MM.1S (cell line): ENCODE measurements at regions not wholly inside any gene's neighbourhood (a gene's known extent, or its start where the extent isn't known, plus 50 kb on each side); places are given as distances from the start of the nearest gene placed in this dataset.

Experiments used
- DNase-seq: peaks from one replicate; pipeline ENCODE4 v3.0.0-alpha.2; 2015
- H2AFZ ChIP-seq: fragments of 300-600 bp; sonication (generic); 2 replicates; pipeline ENCODE4 v1.6.0; 2016; ENCODE audit warnings: antibody characterized with exemption, low read length
- H3F3A ChIP-seq: fragments of 300-600 bp; sonication (generic); 2 replicates; pipeline ENCODE4 v1.6.1; 2016; ENCODE audit warnings: mild to moderate bottlenecking, antibody characterized with exemption, low read length, moderate library complexity, mixed read lengths; ENCODE audit not compliant: insufficient read depth
- H3K27ac ChIP-seq: fragments of 300-600 bp; sonication (generic); 2 replicates; pipeline ENCODE4 v1.5.1; 2016; ENCODE audit warnings: mild to moderate bottlenecking, low read length
- H3K27me3 ChIP-seq: fragments of 300-600 bp; sonication (generic); replicated peaks from 2 replicates; pipeline ENCODE4 v1.6.0; 2016; ENCODE audit warnings: low read length; ENCODE audit not compliant: insufficient read depth
- H3K36me3 ChIP-seq: fragments of 300-600 bp; sonication (generic); replicated peaks from 2 replicates; pipeline ENCODE4 v1.6.1; 2016; ENCODE audit warnings: mild to moderate bottlenecking, low read length, mixed read lengths; ENCODE audit not compliant: insufficient read depth
- H3K4me1 ChIP-seq: fragments of 300-600 bp; sonication (generic); 2 replicates; pipeline ENCODE4 v1.6.1; 2016; ENCODE audit warnings: low read length, mixed read lengths
- H3K4me2 ChIP-seq: fragments of 300-600 bp; sonication (generic); 2 replicates; pipeline ENCODE4 v1.6.0; 2016; ENCODE audit warnings: low read depth, low read length
- H3K4me3 ChIP-seq: fragments of 300-600 bp; sonication (generic); 2 replicates; pipeline ENCODE4 v1.5.1; 2016; ENCODE audit warnings: low read length, mixed read lengths
- H3K79me2 ChIP-seq: fragments of 300-600 bp; sonication (generic); 2 replicates; pipeline ENCODE4 v1.6.1; 2016; ENCODE audit warnings: mixed run types, low read length, mixed read lengths
- H3K9ac ChIP-seq: fragments of 300-600 bp; sonication (generic); 2 replicates; pipeline ENCODE4 v1.6.1; 2016; ENCODE audit warnings: low read length, mixed read lengths
- H3K9me2 ChIP-seq: fragments of 300-600 bp; sonication (generic); replicated peaks from 2 replicates; pipeline ENCODE4 v1.6.1; 2016; ENCODE audit warnings: mild to moderate bottlenecking, low read length, mixed read lengths; ENCODE audit not compliant: insufficient read depth
- H3K9me3 ChIP-seq: fragments of 300-600 bp; sonication (generic); replicated peaks from 2 replicates; pipeline ENCODE4 v1.6.1; 2016; ENCODE audit warnings: mild to moderate bottlenecking, low read length, mixed read lengths; ENCODE audit not compliant: insufficient read depth
- H4K20me1 ChIP-seq: fragments of 300-600 bp; sonication (generic); 2 replicates; pipeline ENCODE4 v1.6.1; 2016; ENCODE audit warnings: mild to moderate bottlenecking, low read length, moderate library complexity, mixed read lengths; ENCODE audit not compliant: insufficient read depth
- CTCF ChIP-seq: fragments of 300-600 bp; sonication (generic); IDR thresholded peaks from 2 replicates; pipeline ENCODE4 v1.5.1; 2016; ENCODE audit warnings: antibody characterized with exemption, low read length, mixed read lengths
- EZH2 ChIP-seq: fragments of 300-600 bp; sonication (generic); optimal IDR thresholded peaks from 2 replicates; pipeline ENCODE3; 2017; ENCODE audit warnings: low read depth, mild to moderate bottlenecking, antibody characterized with exemption, low read length, mixed read lengths
- EZH2phosphoT487 ChIP-seq: fragments of 300-600 bp; sonication (generic); IDR thresholded peaks from 2 replicates; pipeline ENCODE4 v1.6.1; 2018; ENCODE audit warnings: antibody characterized with exemption, low read length

GRCh38 chr14:48373981-48374380 is 698.6 kb upstream of the MDGA2 start:
- H3K9ac ChIP-seq: no peak overlapping the region
- no peak for DNase-seq
- no peak overlapping the region for H3K27ac ChIP-seq
- no peaks in the 10 kb centered on the region for H3K9me3 ChIP-seq
- no peaks in the 10 kb centered on the region for H3K27me3 ChIP-seq
- no peaks in the 10 kb centered on the region for H3F3A ChIP-seq
- no peaks in the 10 kb centered on the region for H3K79me2 ChIP-seq
- no peaks in the 10 kb centered on the region for H4K20me1 ChIP-seq
- no peak overlapping the region for H3K4me3 ChIP-seq
- H3K4me2 ChIP-seq: no peak overlapping the region
- no peak overlapping the region for H2AFZ ChIP-seq
- H3K4me1 ChIP-seq: no peaks in the 10 kb centered on the region
- no peaks in the 10 kb centered on the region for H3K36me3 ChIP-seq
- TF ChIP-seq EZH2phosphoT487 (no peak), CTCF (no peak), EZH2 (no peak)
- H3K9me2 ChIP-seq: no peaks in the 10 kb centered on the region

- TF ChIP-seq EZH2 (no peak), CTCF (no peak), EZH2phosphoT487 (no peak)
- no peaks in the 10 kb centered on the region for H3K4me1 ChIP-seq
- H3K9me3 ChIP-seq: no peaks in the 10 kb centered on the region
- no peaks in the 10 kb centered on the region for H3K36me3 ChIP-seq
- no peak for DNase-seq
- H3K9ac ChIP-seq: no peak overlapping the region
- H3F3A ChIP-seq: no peaks in the 10 kb centered on the region
- H3K9me2 ChIP-seq: no peaks in the 10 kb centered on the region
- no peak overlapping the region for H3K4me2 ChIP-seq
- no peaks in the 10 kb centered on the region for H4K20me1 ChIP-seq
- no peak overlapping the region for H2AFZ ChIP-seq
- H3K27me3 ChIP-seq: no peaks in the 10 kb centered on the region
- no peak overlapping the region for H3K4me3 ChIP-seq
- no peaks in the 10 kb centered on the region for H3K79me2 ChIP-seq
- H3K27ac ChIP-seq: no peak overlapping the region
Measured at GRCh38 chr14:48350971-48351370, 675.6 kb upstream of the MDGA2 start.

GRCh38 chr14:48349689-48350088 is 674.3 kb upstream of the MDGA2 start:
- Histone ChIP-seq H3K9me2 (no peaks in the 10 kb centered on the region), H2AFZ (no peak overlapping the region), H3K36me3 (no peaks in the 10 kb centered on the region), H3K27me3 (no peaks in the 10 kb centered on the region), H3K4me1 (no peaks in the 10 kb centered on the region), H3K4me2 (no peak overlapping the region), H3F3A (no peaks in the 10 kb centered on the region), H3K27ac (no peak overlapping the region), H3K9ac (no peak overlapping the region), H3K9me3 (no peaks in the 10 kb centered on the region), H3K79me2 (no peaks in the 10 kb centered on the region), H4K20me1 (no peaks in the 10 kb centered on the region), H3K4me3 (no peak overlapping the region)
- DNase-seq: no peak
- no peak for TF ChIP-seq EZH2
- TF ChIP-seq CTCF: no peak
- TF ChIP-seq EZH2phosphoT487: no peak
